ENCODE measurements at regions not wholly inside any gene's neighbourhood (a gene's known extent, or its start where the extent isn't known, plus 50 kb on each side); places are given as distances from the start of the nearest gene placed in this dataset.

- Histone ChIP-seq H3K27me3 (no peaks in the 10 kb centered on the region), H3K27ac (no peak overlapping the region), H3K36me3 (no peaks in the 10 kb centered on the region), H3K4me1 (no peaks in the 10 kb centered on the region), H3K9me3 (no peaks in the 10 kb centered on the region), H3K4me3 (no peak overlapping the region)
- in situ Hi-C loops (cut with MboI; ENCODE audit: low pct_ligation_motif_present in 1 of 4, low pct_unique_long_range_greater_than_20kb in 1 of 4, low sequenced_read_pairs in 3 of 4): no loop called here
- TF ChIP-seq POLR2AphosphoS5 (IDR thresholded peaks at IDR 0.05) (no peak), POLR2A (IDR thresholded peaks at IDR 0.05) (no peak), EP300 (IDR thresholded peaks at IDR 0.05; ENCODE audit: low read depth) (no peak)
- TF ChIP-seq, protein P1, sequence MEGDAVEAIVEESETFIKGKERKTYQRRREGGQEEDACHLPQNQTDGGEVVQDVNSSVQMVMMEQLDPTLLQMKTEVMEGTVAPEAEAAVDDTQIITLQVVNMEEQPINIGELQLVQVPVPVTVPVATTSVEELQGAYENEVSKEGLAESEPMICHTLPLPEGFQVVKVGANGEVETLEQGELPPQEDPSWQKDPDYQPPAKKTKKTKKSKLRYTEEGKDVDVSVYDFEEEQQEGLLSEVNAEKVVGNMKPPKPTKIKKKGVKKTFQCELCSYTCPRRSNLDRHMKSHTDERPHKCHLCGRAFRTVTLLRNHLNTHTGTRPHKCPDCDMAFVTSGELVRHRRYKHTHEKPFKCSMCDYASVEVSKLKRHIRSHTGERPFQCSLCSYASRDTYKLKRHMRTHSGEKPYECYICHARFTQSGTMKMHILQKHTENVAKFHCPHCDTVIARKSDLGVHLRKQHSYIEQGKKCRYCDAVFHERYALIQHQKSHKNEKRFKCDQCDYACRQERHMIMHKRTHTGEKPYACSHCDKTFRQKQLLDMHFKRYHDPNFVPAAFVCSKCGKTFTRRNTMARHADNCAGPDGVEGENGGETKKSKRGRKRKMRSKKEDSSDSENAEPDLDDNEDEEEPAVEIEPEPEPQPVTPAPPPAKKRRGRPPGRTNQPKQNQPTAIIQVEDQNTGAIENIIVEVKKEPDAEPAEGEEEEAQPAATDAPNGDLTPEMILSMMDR (IDR thresholded peaks at IDR 0.05): no peak
- DNase-seq: no peak
- intact Hi-C loops (cut with DNase I; ENCODE audit: low total_unique reads): no loop called here
- WGBS, 2 donors (ENCODE audit: low coverage in 1 of 2): 43 to 45% methylated on average over 1 of the region's 1 CpG
Measured at GRCh38 chr13:68851026-68851425, 1256.6 kb upstream of the ATXN8OS start.

DNA sequence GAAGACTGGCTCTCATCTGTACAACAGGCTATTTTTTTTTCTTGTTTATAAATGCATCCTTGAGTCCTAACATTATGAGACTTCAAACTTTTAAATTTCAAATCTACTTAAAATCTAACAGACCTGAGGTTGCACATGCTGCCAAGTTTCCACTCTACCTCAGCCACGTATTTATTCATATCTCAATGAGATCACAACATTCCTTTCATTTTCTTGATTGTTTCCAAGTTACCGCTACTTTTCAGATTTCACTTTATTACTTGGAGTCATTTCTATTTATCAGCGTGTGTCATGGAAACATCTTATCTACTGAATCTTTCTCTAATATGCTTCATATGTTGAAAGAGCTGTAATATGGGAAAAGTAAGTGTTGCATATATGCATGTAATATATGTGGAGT, 1257.5 kb upstream of the ATXN8OS start:
- in situ Hi-C loops (cut with MboI; ENCODE audit: low pct_ligation_motif_present in 1 of 4, low pct_unique_long_range_greater_than_20kb in 1 of 4, low sequenced_read_pairs in 3 of 4): no loop called here
- H3K27ac ChIP-seq: no peak overlapping the region
- H3K36me3 ChIP-seq: no peaks in the 10 kb centered on the region
- no peak overlapping the region for H3K4me3 ChIP-seq
- no peaks in the 10 kb centered on the region for H3K27me3 ChIP-seq
- intact Hi-C loops (cut with DNase I; ENCODE audit: low total_unique reads): no loop called here
- 50 to 61% methylated on average over 3 of the region's 3 CpGs for WGBS, 2 donors (ENCODE audit: low coverage in 1 of 2)
- no peak for TF ChIP-seq POLR2AphosphoS5 (IDR thresholded peaks at IDR 0.05)
- no peak for TF ChIP-seq EP300 (IDR thresholded peaks at IDR 0.05; ENCODE audit: low read depth)
- TF ChIP-seq POLR2A (IDR thresholded peaks at IDR 0.05): no peak
- TF ChIP-seq, protein P1 (IDR thresholded peaks at IDR 0.05): no peak
- no peak for DNase-seq
- no peaks in the 10 kb centered on the region for H3K9me3 ChIP-seq
- H3K4me1 ChIP-seq: no peaks in the 10 kb centered on the region

DNA sequence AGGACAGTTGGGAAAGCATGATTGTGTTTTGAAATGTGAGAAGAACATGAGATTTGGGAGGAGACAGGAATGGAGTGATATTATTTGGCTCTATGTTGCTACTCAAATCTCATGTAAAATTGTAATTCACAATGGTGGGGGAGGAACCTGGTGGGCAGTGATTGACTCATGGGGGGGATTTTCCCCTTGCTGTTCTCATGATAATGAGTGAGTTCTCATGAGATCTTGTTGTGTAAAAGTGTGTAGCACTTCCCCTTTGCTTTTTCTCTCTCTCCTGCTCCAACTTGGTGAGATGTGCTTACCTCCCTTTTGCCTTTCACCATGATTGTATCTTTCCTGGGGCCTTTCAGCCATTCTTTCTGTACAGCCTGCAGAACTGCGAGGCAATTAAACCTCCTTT, 1261.0 kb upstream of the ATXN8OS start:
- Histone ChIP-seq H3K27ac (no peak overlapping the region), H3K4me1 (no peaks in the 10 kb centered on the region), H3K36me3 (no peaks in the 10 kb centered on the region), H3K9me3 (no peaks in the 10 kb centered on the region), H3K27me3 (no peaks in the 10 kb centered on the region), H3K4me3 (no peak overlapping the region)
- TF ChIP-seq POLR2AphosphoS5 (IDR thresholded peaks at IDR 0.05) (no peak), EP300 (IDR thresholded peaks at IDR 0.05; ENCODE audit: low read depth) (no peak), POLR2A (IDR thresholded peaks at IDR 0.05) (no peak)
- TF ChIP-seq, protein P1 (IDR thresholded peaks at IDR 0.05): no peak
- 43 to 76% methylated on average over 1 of the region's 1 CpG for WGBS, 2 donors (ENCODE audit: low coverage in 1 of 2)
- no peak for DNase-seq
- in situ Hi-C loops (cut with MboI; ENCODE audit: low pct_ligation_motif_present in 1 of 4, low pct_unique_long_range_greater_than_20kb in 1 of 4, low sequenced_read_pairs in 3 of 4) (no loop called here), intact Hi-C loops (cut with DNase I; ENCODE audit: low total_unique reads) (no loop called here)

GRCh38 chr13:68834375-68834774, 1273.3 kb upstream of the ATXN8OS start:
- intact Hi-C loops (cut with DNase I; ENCODE audit: low total_unique reads) (no loop called here), in situ Hi-C loops (cut with MboI; ENCODE audit: low pct_ligation_motif_present in 1 of 4, low pct_unique_long_range_greater_than_20kb in 1 of 4, low sequenced_read_pairs in 3 of 4) (no loop called here)
- Histone ChIP-seq H3K9me3 (no peaks in the 10 kb centered on the region), H3K4me1 (no peaks in the 10 kb centered on the region), H3K36me3 (no peaks in the 10 kb centered on the region), H3K27ac (no peak overlapping the region), H3K27me3 (no peaks in the 10 kb centered on the region), H3K4me3 (no peak overlapping the region)
- DNase-seq: no peak
- TF ChIP-seq, protein P1 (IDR thresholded peaks at IDR 0.05): no peak
- TF ChIP-seq POLR2AphosphoS5 (IDR thresholded peaks at IDR 0.05) (no peak), POLR2A (IDR thresholded peaks at IDR 0.05) (no peak), EP300 (IDR thresholded peaks at IDR 0.05; ENCODE audit: low read depth) (no peak)

Measured in transverse colon (tissue), 4 donors.